Osteocyte (in vitro differentiated cells): ENCODE measurements at regions not wholly inside any gene's neighbourhood (a gene's known extent, or its start where the extent isn't known, plus 50 kb on each side); places are given as distances from the start of the nearest gene placed in this dataset.

Experiments
- DNase-seq: peaks from one replicate; pipeline ENCODE4 v3.0.0; 2021; ENCODE audit warnings: mixed read lengths; ENCODE audit not compliant: unreplicated experiment; ENCODE audit errors: extremely low spot score
- H3K27ac Mint-ChIP-seq: one replicate; pipeline ENCODE4 v1.8.0; 2021; ENCODE audit warnings: mild to moderate bottlenecking, mixed read lengths; ENCODE audit not compliant: unreplicated experiment
- H3K27me3 Mint-ChIP-seq: one replicate; pipeline ENCODE4 v1.8.0; 2021; ENCODE audit warnings: mixed read lengths; ENCODE audit not compliant: unreplicated experiment
- H3K36me3 Mint-ChIP-seq: one replicate; pipeline ENCODE4 v1.8.0; 2021; ENCODE audit warnings: mixed read lengths; ENCODE audit not compliant: unreplicated experiment
- H3K4me1 Mint-ChIP-seq: one replicate; pipeline ENCODE4 v1.8.0; 2021; ENCODE audit warnings: mixed read lengths; ENCODE audit not compliant: unreplicated experiment
- H3K4me3 Mint-ChIP-seq: one replicate; pipeline ENCODE4 v1.8.0; 2021; ENCODE audit warnings: mild to moderate bottlenecking, moderate library complexity, mixed read lengths; ENCODE audit not compliant: unreplicated experiment
- H3K9me3 Mint-ChIP-seq: one replicate; pipeline ENCODE4 v1.8.0; 2021; ENCODE audit warnings: mixed read lengths; ENCODE audit not compliant: unreplicated experiment
- TF ChIP-seq, protein P1 (sequence below): fragments of 200-600 bp; sonication (generic); IDR thresholded peaks from 2 replicates; pipeline ENCODE4 v1.5.0; 2021; ENCODE audit warnings: antibody characterized with exemption, mild to moderate bottlenecking, moderate library complexity

DNA sequence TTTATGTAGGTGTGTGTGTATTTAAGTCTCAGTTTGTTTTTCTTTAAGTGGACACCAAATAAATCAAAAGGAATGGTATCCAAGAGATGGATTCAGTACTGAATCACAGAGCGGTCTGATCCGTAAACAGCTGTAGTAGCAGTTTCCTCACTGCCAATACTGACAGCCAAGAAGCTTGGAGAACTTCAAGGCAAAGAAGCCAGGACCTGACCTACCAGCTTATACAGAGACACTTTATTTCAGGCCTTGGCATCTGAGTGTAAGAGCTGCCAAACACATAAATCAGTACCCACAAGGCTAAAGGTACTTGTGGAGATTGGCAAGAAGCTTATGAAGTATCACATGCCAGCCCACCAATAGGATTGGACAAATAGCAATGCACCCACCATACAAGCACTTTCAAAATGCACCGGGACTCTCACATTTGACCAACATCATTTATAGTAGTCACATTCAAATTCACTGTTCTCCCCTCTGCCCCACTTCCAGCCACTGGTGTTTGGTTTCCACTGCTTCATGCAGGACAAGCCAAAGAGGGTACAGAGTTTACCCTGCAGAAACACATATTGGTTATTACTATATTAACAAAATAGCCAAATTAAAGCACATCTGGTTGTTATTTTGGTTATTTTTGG lies 357.9 kb downstream of the KLF12 start:
- H3K4me1 Mint-ChIP-seq = peaks cover 16% of the 10 kb centered on the region
- DNase-seq = no peak
- TF ChIP-seq, protein P1, sequence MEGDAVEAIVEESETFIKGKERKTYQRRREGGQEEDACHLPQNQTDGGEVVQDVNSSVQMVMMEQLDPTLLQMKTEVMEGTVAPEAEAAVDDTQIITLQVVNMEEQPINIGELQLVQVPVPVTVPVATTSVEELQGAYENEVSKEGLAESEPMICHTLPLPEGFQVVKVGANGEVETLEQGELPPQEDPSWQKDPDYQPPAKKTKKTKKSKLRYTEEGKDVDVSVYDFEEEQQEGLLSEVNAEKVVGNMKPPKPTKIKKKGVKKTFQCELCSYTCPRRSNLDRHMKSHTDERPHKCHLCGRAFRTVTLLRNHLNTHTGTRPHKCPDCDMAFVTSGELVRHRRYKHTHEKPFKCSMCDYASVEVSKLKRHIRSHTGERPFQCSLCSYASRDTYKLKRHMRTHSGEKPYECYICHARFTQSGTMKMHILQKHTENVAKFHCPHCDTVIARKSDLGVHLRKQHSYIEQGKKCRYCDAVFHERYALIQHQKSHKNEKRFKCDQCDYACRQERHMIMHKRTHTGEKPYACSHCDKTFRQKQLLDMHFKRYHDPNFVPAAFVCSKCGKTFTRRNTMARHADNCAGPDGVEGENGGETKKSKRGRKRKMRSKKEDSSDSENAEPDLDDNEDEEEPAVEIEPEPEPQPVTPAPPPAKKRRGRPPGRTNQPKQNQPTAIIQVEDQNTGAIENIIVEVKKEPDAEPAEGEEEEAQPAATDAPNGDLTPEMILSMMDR = no peak

GRCh38 chr13:73773168-73773549 lies 361.0 kb downstream of the KLF12 start:
- no peak for DNase-seq
- Mint-ChIP-seq H3K4me3 (no peak overlapping the region), H3K27ac (no peak overlapping the region), H3K27me3 (no peaks in the 10 kb centered on the region), H3K36me3 (peaks cover 15% of the 10 kb centered on the region), H3K9me3 (peaks cover 5% of the 10 kb centered on the region), H3K4me1 (no peaks in the 10 kb centered on the region)
- TF ChIP-seq, protein P1 = no peak

More for the DNA sequence above, 357.9 kb downstream of the KLF12 start:
- peaks cover 18% of the 10 kb centered on the region for H3K36me3 Mint-ChIP-seq
- no peak overlapping the region for H3K4me3 Mint-ChIP-seq
- H3K9me3 Mint-ChIP-seq = peaks cover 5% of the 10 kb centered on the region
- H3K27me3 Mint-ChIP-seq = no peaks in the 10 kb centered on the region
- H3K27ac Mint-ChIP-seq = no peak overlapping the region

DNA sequence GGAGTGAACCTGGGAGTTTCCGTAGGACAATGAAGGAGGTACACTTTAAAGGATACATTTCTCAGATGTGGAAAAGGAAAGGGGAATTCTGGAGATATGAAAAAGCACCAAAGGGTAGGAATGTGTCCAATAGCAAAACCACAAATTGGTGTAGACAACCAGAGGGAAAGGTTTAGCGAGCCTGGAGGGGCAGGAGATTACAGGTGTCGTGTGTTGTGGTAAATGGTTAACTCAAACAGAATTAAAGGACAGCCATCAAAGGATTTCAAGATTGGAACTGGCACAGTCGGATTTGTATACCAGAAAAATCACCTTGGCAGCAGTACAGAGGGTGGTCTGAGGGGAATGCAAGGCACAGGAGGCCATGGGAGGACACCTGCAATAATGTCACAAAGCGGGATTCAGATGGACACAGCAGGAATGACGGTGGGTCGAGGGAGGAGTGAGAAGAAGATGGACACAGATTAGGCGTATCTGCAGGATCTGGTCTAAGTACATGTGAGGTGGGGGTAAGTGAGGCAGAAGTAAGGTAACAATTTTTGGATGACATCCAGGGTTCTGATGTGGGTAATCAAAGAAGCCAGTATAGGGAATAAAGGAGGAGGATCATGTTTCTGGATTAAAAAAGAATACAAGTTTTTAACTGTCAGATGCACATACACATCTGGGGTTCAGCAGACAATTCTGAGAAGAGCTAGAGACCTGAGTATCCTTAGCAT lies 361.6 kb downstream of the KLF12 start:
- Mint-ChIP-seq H3K4me3 (no peak overlapping the region), H3K27me3 (no peaks in the 10 kb centered on the region), H3K4me1 (peaks cover 2% of the 10 kb centered on the region), H3K9me3 (peaks cover 5% of the 10 kb centered on the region), H3K27ac (no peak overlapping the region), H3K36me3 (peaks cover 15% of the 10 kb centered on the region)
- TF ChIP-seq, protein P1 = no peak
- no peak for DNase-seq

- Mint-ChIP-seq H3K4me1 (peaks cover 28% of the 10 kb centered on the region), H3K4me3 (no peak overlapping the region), H3K9me3 (peaks cover 5% of the 10 kb centered on the region), H3K27me3 (no peaks in the 10 kb centered on the region), H3K27ac (no peak overlapping the region), H3K36me3 (peaks cover 11% of the 10 kb centered on the region)
- DNase-seq = no peak
- TF ChIP-seq, protein P1 = peak; percentile 38
Measured at GRCh38 chr13:73767747-73768315, 366.4 kb downstream of the KLF12 start.

DNA sequence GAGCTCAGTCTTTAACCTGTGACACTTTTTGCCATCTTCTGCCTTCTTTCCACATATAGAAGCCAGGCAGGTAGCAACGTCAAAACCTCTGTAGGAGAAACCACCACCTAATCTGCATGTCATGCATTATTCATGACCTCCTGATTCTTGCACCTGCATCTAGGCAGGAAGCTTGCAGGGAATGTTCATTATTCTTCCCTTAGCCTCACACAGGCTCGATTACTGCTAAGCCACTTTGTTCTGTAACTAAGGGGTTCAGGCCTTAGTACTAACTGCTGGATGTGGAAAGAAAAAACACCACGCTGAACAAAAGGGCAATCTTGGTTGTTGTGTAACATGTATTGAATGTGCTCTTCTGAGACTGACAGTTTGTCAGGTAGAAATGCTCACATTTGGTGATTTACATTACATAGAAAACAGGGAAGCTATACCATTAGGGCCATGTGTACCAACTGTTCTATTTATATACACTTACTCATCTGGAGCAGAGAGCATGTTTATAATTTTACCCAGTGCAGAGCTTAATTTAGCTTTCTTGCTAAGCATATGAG lies 366.9 kb downstream of the KLF12 start:
- H3K27me3 Mint-ChIP-seq = no peaks in the 10 kb centered on the region
- DNase-seq = no peak
- peaks cover 28% of the 10 kb centered on the region for H3K4me1 Mint-ChIP-seq
- no peak overlapping the region for H3K4me3 Mint-ChIP-seq
- peaks cover 8% of the 10 kb centered on the region for H3K36me3 Mint-ChIP-seq
- H3K9me3 Mint-ChIP-seq = peaks cover 5% of the 10 kb centered on the region
- TF ChIP-seq, protein P1 = no peak
- H3K27ac Mint-ChIP-seq = peak overlapping the region; percentile 62
